Activated B cell treated with CpG ODN at 0.5 μM for 24 hours (primary cell): ENCODE measurements at regions not wholly inside any gene's neighbourhood (a gene's known extent, or its start where the extent isn't known, plus 50 kb on each side); places are given as distances from the start of the nearest gene placed in this dataset.

ENCODE experiments used
- ATAC-seq: fragments of 200-7000 bp; cut with Tn5 transposase; one replicate; pipeline ENCODE4 v1.10.0; 2021; ENCODE audit warnings: low read depth, mild to moderate bottlenecking, moderate library complexity
- CTCF ChIA-PET: fragments of 350-600 bp; sonication (Branson Sonifier 250); formaldehyde crosslinking; loops from one replicate; lab custom pipeline; 2021; ENCODE audit warnings: antibody characterized with exemption; lab: Charles Lee
- POLR2A ChIA-PET: fragments of 350-600 bp; sonication (Branson Sonifier 250); formaldehyde crosslinking; loops from one replicate; lab custom pipeline; 2021; ENCODE audit warnings: antibody characterized with exemption; lab: Charles Lee
- DNase-seq: peaks from one replicate; pipeline ENCODE4 v3.0.0; 2022
- H3K27ac Mint-ChIP-seq: one replicate; pipeline ENCODE4 v1.8.0; 2020; ENCODE audit warnings: mixed read lengths
- H3K27me3 Mint-ChIP-seq: one replicate; pipeline ENCODE4 v1.8.0; 2021; ENCODE audit warnings: mixed read lengths
- H3K36me3 Mint-ChIP-seq: one replicate; pipeline ENCODE4 v1.8.0; 2021; ENCODE audit warnings: low read depth, mixed read lengths
- H3K4me1 Mint-ChIP-seq: one replicate; pipeline ENCODE4 v1.8.0; 2021; ENCODE audit warnings: mixed read lengths
- H3K4me3 Mint-ChIP-seq: one replicate; pipeline ENCODE4 v1.8.0; 2020; ENCODE audit warnings: mild to moderate bottlenecking, mixed read lengths
- H3K9me3 Mint-ChIP-seq: one replicate; pipeline ENCODE4 v1.8.0; 2020; ENCODE audit warnings: mixed read lengths
- CTCF ChIP-seq: fragments of 200-600 bp; IDR thresholded peaks from one replicate; pipeline ENCODE4 v1.8.0; 2022; ENCODE audit warnings: antibody characterized with exemption, mild to moderate bottlenecking
- intact Hi-C: fragments of 100-400 bp; cut with micrococcal nuclease; formaldehyde crosslinking; loops from one replicate; pipeline ENCODE4 v1.15.1; 2024

- intact Hi-C loops, result no loop called here
- Mint-ChIP-seq H3K27ac (no peak overlapping the region), H3K27me3 (no peaks in the 10 kb centered on the region), H3K9me3 (no peaks in the 10 kb centered on the region), H3K4me1 (no peaks in the 10 kb centered on the region), H3K36me3 (no peaks in the 10 kb centered on the region), H3K4me3 (no peak overlapping the region)
- no peak for TF ChIP-seq CTCF
- no peak for ATAC-seq
- DNase-seq, result no peak
- POLR2A ChIA-PET, result no interaction called here
- CTCF ChIA-PET, result no interaction called here
These were observed 260.2 kb downstream of the STK31 start for GRCh38 chr7:23970193-23970592.

GRCh38 chr7:23971031-23971430 is 261.0 kb downstream of the STK31 start:
- Mint-ChIP-seq H3K4me3 (no peak overlapping the region), H3K27ac (no peak overlapping the region), H3K27me3 (no peaks in the 10 kb centered on the region), H3K9me3 (peaks cover 3% of the 10 kb centered on the region), H3K4me1 (no peaks in the 10 kb centered on the region), H3K36me3 (no peaks in the 10 kb centered on the region)
- no peak for DNase-seq
- intact Hi-C loops, result no loop called here
- no peak for ATAC-seq
- POLR2A ChIA-PET, result no interaction called here
- no peak for TF ChIP-seq CTCF
- CTCF ChIA-PET, result interaction anchor here (0.8 kb wide), 1 partner anchor 32 kb away, joined by 3 read pairs; no protein-coding TSS in a partner anchor

GRCh38 chr7:23972057-23972456 is 262.0 kb downstream of the STK31 start:
- no peaks in the 10 kb centered on the region for H3K4me1 Mint-ChIP-seq
- no peak overlapping the region for H3K27ac Mint-ChIP-seq
- no peak overlapping the region for H3K4me3 Mint-ChIP-seq
- no peaks in the 10 kb centered on the region for H3K36me3 Mint-ChIP-seq
- TF ChIP-seq CTCF, result no peak
- ChIA-PET CTCF (interaction anchor here (0.8 kb wide), 1 partner anchor 33 kb away, joined by 3 read pairs; no protein-coding TSS in a partner anchor), POLR2A (no interaction called here)
- DNase-seq (no peak), ATAC-seq (no peak)
- peaks cover 3% of the 10 kb centered on the region for H3K9me3 Mint-ChIP-seq
- intact Hi-C loops, result no loop called here
- no peaks in the 10 kb centered on the region for H3K27me3 Mint-ChIP-seq

GRCh38 chr7:23973264-23973663 is 263.2 kb downstream of the STK31 start:
- peaks cover 3% of the 10 kb centered on the region for H3K9me3 Mint-ChIP-seq
- no peak for DNase-seq
- ATAC-seq, result no peak
- intact Hi-C loops, result no loop called here
- no peak overlapping the region for H3K4me3 Mint-ChIP-seq
- ChIA-PET POLR2A (no interaction called here), CTCF (no interaction called here)
- H3K36me3 Mint-ChIP-seq, result no peaks in the 10 kb centered on the region
- TF ChIP-seq CTCF, result no peak
- H3K4me1 Mint-ChIP-seq, result no peaks in the 10 kb centered on the region
- H3K27me3 Mint-ChIP-seq, result no peaks in the 10 kb centered on the region
- H3K27ac Mint-ChIP-seq, result no peak overlapping the region

- Mint-ChIP-seq H3K27ac (no peak overlapping the region), H3K27me3 (peaks cover 4% of the 10 kb centered on the region), H3K4me1 (no peaks in the 10 kb centered on the region), H3K4me3 (no peak overlapping the region), H3K36me3 (no peaks in the 10 kb centered on the region), H3K9me3 (peaks cover 11% of the 10 kb centered on the region)
- DNase-seq (no peak), ATAC-seq (no peak)
- intact Hi-C loops, result no loop called here
- POLR2A ChIA-PET, result no interaction called here
- TF ChIP-seq CTCF, result no peak
- CTCF ChIA-PET, result no interaction called here
These were observed 270.1 kb downstream of the STK31 start for GRCh38 chr7:23980081-23980480.
